CD4-positive, alpha-beta memory T cell (primary cell): ENCODE measurements at regions not wholly inside any gene's neighbourhood (a gene's known extent, or its start where the extent isn't known, plus 50 kb on each side); places are given as distances from the start of the nearest gene placed in this dataset.

ENCODE experiments used
- CTCF ChIA-PET: fragments of 350-600 bp; sonication (Branson Sonifier 250); formaldehyde crosslinking; loops from one replicate; lab custom pipeline; 2021; ENCODE audit warnings: inconsistent platforms; ENCODE audit not compliant: partially characterized antibody; lab: Charles Lee
- POLR2A ChIA-PET: fragments of 350-600 bp; sonication (Branson Sonifier 250); formaldehyde crosslinking; loops from one replicate; lab custom pipeline; 2021; ENCODE audit not compliant: partially characterized antibody; lab: Charles Lee
- DNase-seq, 5 donors: peaks; one replicate each; pipeline versions ENCODE4 v3.0.0 to v3.0.0-alpha.2; 2020 to 2022; ENCODE audit warnings: mixed read lengths in 1 of 5
- H3K27ac ChIP-seq: one replicate; pipeline ENCODE4 v1.7.0; 2013; ENCODE audit warnings: low read depth, low read length
- H3K27me3 ChIP-seq: 2 replicates; pipeline ENCODE4 v1.7.0; 2013; ENCODE audit warnings: mild to moderate bottlenecking, low read length, moderate library complexity; ENCODE audit not compliant: insufficient read depth
- H3K36me3 ChIP-seq: 2 replicates; pipeline ENCODE4 v1.7.0; 2013; ENCODE audit warnings: mild to moderate bottlenecking, low read length, moderate library complexity; ENCODE audit not compliant: insufficient read depth
- H3K4me1 ChIP-seq: 2 replicates; pipeline ENCODE4 v1.7.0; 2013; ENCODE audit warnings: mild to moderate bottlenecking, low read length, moderate library complexity; ENCODE audit not compliant: insufficient read depth
- H3K4me3 ChIP-seq, 2 donors: one replicate each; pipeline ENCODE4 v1.7.0; 2013; ENCODE audit warnings: low read length in 2 of 2, mild to moderate bottlenecking in 1 of 2
- H3K9me3 ChIP-seq, 2 donors: one replicate each; pipeline ENCODE4 v1.7.0; 2013; ENCODE audit warnings: low read length in 2 of 2, control low read depth in 1 of 2; ENCODE audit not compliant: control insufficient read depth in 1 of 2
- H3K27ac Mint-ChIP-seq, 7 donors: one replicate each; pipeline ENCODE4 v1.8.0; 2020 to 2021; ENCODE audit warnings: mixed read lengths in 7 of 7, mild to moderate bottlenecking in 6 of 7, inconsistent platforms in 3 of 7, moderate library complexity in 3 of 7
- H3K27me3 Mint-ChIP-seq, 2 donors: one replicate each; pipeline ENCODE4 v1.8.0; 2020 to 2021; ENCODE audit warnings: mixed read lengths in 2 of 2
- H3K36me3 Mint-ChIP-seq, 2 donors: one replicate each; pipeline ENCODE4 v1.8.0; 2020 to 2021; ENCODE audit warnings: mixed read lengths in 2 of 2, inconsistent platforms in 1 of 2, mild to moderate bottlenecking in 1 of 2
- H3K4me1 Mint-ChIP-seq, 4 donors: one replicate each; pipeline ENCODE4 v1.8.0; 2020 to 2021; ENCODE audit warnings: mixed read lengths in 4 of 4, mild to moderate bottlenecking in 1 of 4
- H3K4me3 Mint-ChIP-seq, 8 donors: one replicate each; pipeline ENCODE4 v1.8.0; 2020 to 2021; ENCODE audit warnings: mixed read lengths in 8 of 8, mild to moderate bottlenecking in 7 of 8, moderate library complexity in 6 of 8, inconsistent platforms in 3 of 8
- H3K9me3 Mint-ChIP-seq, 8 donors: one replicate each; pipeline ENCODE4 v1.8.0; 2020 to 2021; ENCODE audit warnings: mixed read lengths in 8 of 8, mild to moderate bottlenecking in 5 of 8, inconsistent platforms in 3 of 8, moderate library complexity in 1 of 8
- intact Hi-C: fragments of 100-400 bp; cut with micrococcal nuclease; formaldehyde crosslinking; loops from one replicate; pipeline ENCODE4 v1.15.1; 2023

- no peaks in the 10 kb centered on the region for H3K9me3 ChIP-seq
- H3K27me3 Mint-ChIP-seq, result peaks cover 5 to 9% of the 10 kb centered on the region in 2 donors
- no peak overlapping the region for H3K27ac Mint-ChIP-seq
- no peak overlapping the region for H3K4me3 ChIP-seq
- POLR2A ChIA-PET, result no interaction called here
- H3K27me3 ChIP-seq, result peaks cover 3% of the 10 kb centered on the region
- peaks cover 0 to 2% (median 0%) of the 10 kb centered on the region in 8 donors for H3K9me3 Mint-ChIP-seq
- H3K27ac ChIP-seq, result no peak overlapping the region
- no peaks in the 10 kb centered on the region for H3K36me3 ChIP-seq
- H3K4me1 Mint-ChIP-seq, result peaks cover 0 to 4% (median 0%) of the 10 kb centered on the region in 4 donors
- no peaks in the 10 kb centered on the region for H3K36me3 Mint-ChIP-seq
- H3K4me1 ChIP-seq, result no peaks in the 10 kb centered on the region
- DNase-seq, result no peak
- intact Hi-C loops, result no loop called here
- CTCF ChIA-PET, result no interaction called here
- H3K4me3 Mint-ChIP-seq, result no peak overlapping the region
Measured at GRCh38 chr2:177093371-177093770, 119.2 kb upstream of the HNRNPA3 start.

GRCh38 chr2:177098001-177098613, 114.5 kb upstream of the HNRNPA3 start:
- ChIA-PET POLR2A (no interaction called here), CTCF (interaction anchor here (1.0 kb wide), 1 partner anchor 52 kb away, joined by 3 read pairs; no protein-coding TSS in a partner anchor)
- intact Hi-C loops, result no loop called here
- no peaks in the 10 kb centered on the region for H3K4me1 Mint-ChIP-seq
- peaks cover 0 to 5% (median 2%) of the 10 kb centered on the region in 8 donors for H3K9me3 Mint-ChIP-seq
- no peak overlapping the region for H3K27ac Mint-ChIP-seq
- H3K27me3 Mint-ChIP-seq, result peaks cover 5 to 7% of the 10 kb centered on the region in 2 donors
- Histone ChIP-seq H3K36me3 (no peaks in the 10 kb centered on the region), H3K27ac (no peak overlapping the region), H3K4me3 (no peak overlapping the region), H3K27me3 (no peaks in the 10 kb centered on the region), H3K9me3 (no peaks in the 10 kb centered on the region), H3K4me1 (no peaks in the 10 kb centered on the region)
- no peak overlapping the region for H3K4me3 Mint-ChIP-seq
- no peak for DNase-seq
- peaks cover 0 to 4% of the 10 kb centered on the region in 2 donors for H3K36me3 Mint-ChIP-seq

GRCh38 chr2:177101930-177102329, 110.7 kb upstream of the HNRNPA3 start:
- intact Hi-C loops, result no loop called here
- no peaks in the 10 kb centered on the region for H3K9me3 ChIP-seq

GRCh38 chr2:177106212-177106611, 106.4 kb upstream of the HNRNPA3 start:
- Histone ChIP-seq H3K27me3 (peaks cover 4% of the 10 kb centered on the region), H3K36me3 (no peaks in the 10 kb centered on the region), H3K9me3 (no peaks in the 10 kb centered on the region), H3K27ac (no peak overlapping the region), H3K4me3 (no peak overlapping the region), H3K4me1 (no peaks in the 10 kb centered on the region)
- Mint-ChIP-seq H3K4me3 (no peak overlapping the region), H3K27me3 (peaks cover 15 to 22% of the 10 kb centered on the region in 2 donors), H3K27ac (no peak overlapping the region), H3K9me3 (peaks cover 0 to 4% (median 2%) of the 10 kb centered on the region in 8 donors), H3K36me3 (peaks cover 0 to 4% of the 10 kb centered on the region in 2 donors), H3K4me1 (no peaks in the 10 kb centered on the region)
- ChIA-PET CTCF (no interaction called here), POLR2A (no interaction called here)
- intact Hi-C loops, result no loop called here
- DNase-seq, result no peak

More at GRCh38 chr2:177101930-177102329, 110.7 kb upstream of the HNRNPA3 start:
- POLR2A ChIA-PET, result no interaction called here
- Histone ChIP-seq H3K27ac (no peak overlapping the region), H3K27me3 (peaks cover under 1% of the 10 kb centered on the region), H3K36me3 (no peaks in the 10 kb centered on the region), H3K4me3 (no peak overlapping the region), H3K4me1 (no peaks in the 10 kb centered on the region)
- CTCF ChIA-PET, result no interaction called here
- Mint-ChIP-seq H3K27ac (no peak overlapping the region), H3K36me3 (peaks cover 0 to 4% of the 10 kb centered on the region in 2 donors), H3K27me3 (peaks cover 6 to 12% of the 10 kb centered on the region in 2 donors), H3K4me1 (no peaks in the 10 kb centered on the region), H3K4me3 (no peak overlapping the region), H3K9me3 (peaks cover 0 to 5% (median 2%) of the 10 kb centered on the region in 8 donors)
- no peak for DNase-seq

- DNase-seq, result no peak
- Mint-ChIP-seq H3K4me1 (no peaks in the 10 kb centered on the region), H3K9me3 (no peaks in the 10 kb centered on the region), H3K36me3 (no peaks in the 10 kb centered on the region), H3K4me3 (no peak overlapping the region), H3K27ac (no peak overlapping the region), H3K27me3 (peaks cover 9 to 20% of the 10 kb centered on the region in 2 donors)
- Histone ChIP-seq H3K9me3 (no peaks in the 10 kb centered on the region), H3K27ac (no peak overlapping the region), H3K4me3 (no peak overlapping the region), H3K4me1 (no peaks in the 10 kb centered on the region), H3K27me3 (peaks cover 4% of the 10 kb centered on the region), H3K36me3 (no peaks in the 10 kb centered on the region)
- POLR2A ChIA-PET, result no interaction called here
- CTCF ChIA-PET, result no interaction called here
- intact Hi-C loops, result no loop called here
Measured at GRCh38 chr2:177108890-177109289, 103.7 kb upstream of the HNRNPA3 start.

GRCh38 chr2:177114712-177115111, 97.9 kb upstream of the HNRNPA3 start:
- ChIA-PET CTCF (interaction anchor here (0.5 kb wide), 1 partner anchor 1585 kb away, joined by 3 read pairs; no protein-coding TSS in a partner anchor), POLR2A (no interaction called here)
- no peaks in the 10 kb centered on the region for H3K36me3 ChIP-seq
- no peak overlapping the region for H3K4me3 ChIP-seq
- no peak overlapping the region for H3K27ac ChIP-seq
- no peaks in the 10 kb centered on the region for H3K27me3 ChIP-seq
- H3K27ac Mint-ChIP-seq, result no peak overlapping the region
- no peak overlapping the region for H3K4me3 Mint-ChIP-seq
- no peaks in the 10 kb centered on the region for H3K36me3 Mint-ChIP-seq
- H3K4me1 ChIP-seq, result no peaks in the 10 kb centered on the region
- no peak for DNase-seq
- intact Hi-C loops, result no loop called here
- H3K27me3 Mint-ChIP-seq, result peaks cover 6% of the 10 kb centered on the region in 2 donors
- H3K9me3 Mint-ChIP-seq, result no peaks in the 10 kb centered on the region
- no peaks in the 10 kb centered on the region for H3K4me1 Mint-ChIP-seq
- H3K9me3 ChIP-seq, result no peaks in the 10 kb centered on the region

- Mint-ChIP-seq H3K9me3 (no peaks in the 10 kb centered on the region), H3K4me3 (no peak overlapping the region), H3K27ac (no peak overlapping the region), H3K4me1 (no peaks in the 10 kb centered on the region), H3K36me3 (no peaks in the 10 kb centered on the region), H3K27me3 (peaks cover 9 to 12% of the 10 kb centered on the region in 2 donors)
- H3K4me3 ChIP-seq, result no peak overlapping the region
- H3K36me3 ChIP-seq, result no peaks in the 10 kb centered on the region
- intact Hi-C loops, result no loop called here
- no peak for DNase-seq
- CTCF ChIA-PET, result no interaction called here
- H3K9me3 ChIP-seq, result no peaks in the 10 kb centered on the region
- POLR2A ChIA-PET, result no interaction called here
- no peaks in the 10 kb centered on the region for H3K4me1 ChIP-seq
- H3K27ac ChIP-seq, result no peak overlapping the region
- peaks cover 4% of the 10 kb centered on the region for H3K27me3 ChIP-seq
Measured at GRCh38 chr2:177117755-177118154, 94.8 kb upstream of the HNRNPA3 start.
